ENCODE measurements at regions not wholly inside any gene's neighbourhood (a gene's known extent, or its start where the extent isn't known, plus 50 kb on each side); places are given as distances from the start of the nearest gene placed in this dataset.
"Not testable (repeated sequence)": the region's sequence is repeated elsewhere in the genome, so short reads cannot be mapped to it uniquely, and the experiment has no call there.

DNA sequence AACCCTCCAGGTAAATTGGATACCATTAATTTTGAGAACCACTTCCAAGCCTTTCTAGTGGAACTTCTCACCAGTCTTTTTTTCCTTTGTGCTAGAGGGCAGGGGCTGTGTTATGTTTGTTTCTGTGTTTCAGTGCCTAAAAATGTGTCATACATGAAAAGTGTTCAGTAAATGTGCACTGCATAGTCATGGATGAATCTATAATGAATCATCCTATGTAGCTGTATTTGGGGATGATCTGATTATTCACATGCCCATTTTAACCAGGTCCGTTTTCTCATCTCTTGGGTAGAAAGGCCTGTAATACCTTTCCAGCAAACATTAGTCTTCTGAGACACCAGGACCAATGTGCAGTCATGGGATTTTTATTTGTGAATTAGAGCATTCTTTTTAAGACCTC, 583.0 kb upstream of the GOLIM4 start:
- DNase-seq (ENCODE audit: extremely low read depth, low read depth, low spot score) = no peak

DNA sequence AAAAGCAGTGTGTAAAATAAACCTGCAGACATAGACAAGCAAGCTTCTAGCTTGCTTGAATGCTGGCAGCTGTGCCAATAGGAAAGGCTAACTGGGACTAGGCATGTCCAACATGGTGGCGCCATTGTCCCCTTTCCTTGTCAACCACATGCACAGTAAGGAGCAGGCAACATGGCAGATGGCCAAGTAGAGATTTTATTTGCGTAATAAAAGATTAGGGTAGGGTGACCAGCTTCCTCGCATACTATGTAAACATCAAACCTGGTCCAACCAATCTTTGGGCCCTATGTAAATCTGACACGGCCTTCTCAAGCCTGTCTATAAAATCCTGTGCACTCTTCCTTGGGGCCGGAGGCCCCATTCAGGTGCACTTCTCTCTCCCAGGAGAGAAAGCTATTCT, 575.4 kb upstream of the GOLIM4 start:
- DNase-seq (ENCODE audit: extremely low read depth, low read depth, low spot score) = no peak

DNA sequence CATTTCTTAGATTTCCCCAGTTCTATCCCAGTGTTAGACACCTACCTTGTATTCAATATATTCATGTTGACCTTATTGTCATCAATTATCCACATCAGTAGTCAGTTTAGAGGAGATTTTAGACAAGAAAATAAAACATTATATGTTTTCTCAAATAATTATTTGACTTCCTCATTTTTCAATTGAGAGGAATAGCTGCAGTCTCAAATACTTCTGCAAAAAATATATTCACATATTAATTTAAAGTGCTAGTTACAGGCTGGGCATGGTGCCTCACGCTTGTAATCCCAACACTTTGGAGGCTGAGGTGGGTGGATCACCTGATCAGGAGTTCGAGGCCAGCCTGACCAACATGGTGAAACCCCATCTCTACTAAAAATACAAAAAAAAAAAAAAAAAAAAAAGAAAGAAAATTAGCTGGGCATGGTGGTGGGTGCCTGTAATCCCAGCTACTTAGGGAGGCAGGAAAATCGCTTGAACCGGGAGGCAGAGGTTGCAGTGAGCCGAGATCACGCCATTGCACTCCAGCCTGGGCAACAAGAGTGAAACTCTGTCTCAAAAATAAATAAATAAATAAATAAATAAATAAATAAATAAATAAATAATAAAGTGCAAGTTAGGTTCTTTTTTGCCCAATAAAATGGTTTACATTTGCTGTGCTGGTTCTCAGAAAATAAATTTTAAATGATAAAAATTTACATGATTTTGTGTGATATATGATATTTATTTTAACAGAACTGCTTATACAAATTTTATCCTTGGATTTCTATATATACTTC, 565.3 kb upstream of the GOLIM4 start:
- not testable (repeated sequence) for DNase-seq (ENCODE audit: extremely low read depth, low read depth, low spot score)

DNA sequence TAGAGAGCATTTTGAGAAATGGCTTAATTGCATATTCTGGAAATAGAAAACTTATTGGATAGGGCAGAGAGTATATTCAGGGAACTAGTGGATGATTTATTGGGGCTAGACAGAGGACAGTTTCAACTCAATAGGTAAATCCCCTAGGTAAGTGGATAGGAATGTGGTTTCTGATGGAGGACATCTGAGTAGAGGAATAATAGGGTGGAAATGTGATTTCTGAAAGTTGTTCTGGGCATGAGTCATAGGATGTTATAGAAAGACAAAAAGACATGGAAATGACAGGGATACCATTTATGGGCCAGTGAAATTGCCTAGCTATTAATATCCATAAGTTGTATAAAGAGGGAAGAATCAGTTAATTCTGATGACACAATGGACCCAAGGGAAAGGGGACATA, 563.3 kb upstream of the GOLIM4 start:
- no peak for DNase-seq (ENCODE audit: extremely low read depth, low read depth, low spot score)

DNA sequence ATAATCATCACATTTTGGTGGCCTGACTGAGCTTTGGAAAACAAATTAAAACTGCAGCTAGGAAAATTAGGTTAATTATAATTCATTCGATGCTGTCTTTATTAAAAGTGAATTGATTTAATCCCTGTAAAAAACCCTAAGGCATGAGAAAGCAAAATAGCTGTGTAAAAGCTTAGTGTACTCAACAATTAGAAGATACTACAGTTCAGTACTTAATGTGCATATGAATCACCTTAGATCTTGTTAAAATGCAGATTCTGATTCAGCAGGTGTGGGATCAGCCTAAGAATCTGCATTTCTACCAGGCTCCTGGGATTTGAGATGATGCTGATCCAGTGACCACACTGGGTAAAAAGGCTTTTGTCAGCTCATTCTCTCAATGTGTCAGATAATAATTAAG, 559.9 kb upstream of the GOLIM4 start:
- no peak for DNase-seq (ENCODE audit: extremely low read depth, low read depth, low spot score)

DNA sequence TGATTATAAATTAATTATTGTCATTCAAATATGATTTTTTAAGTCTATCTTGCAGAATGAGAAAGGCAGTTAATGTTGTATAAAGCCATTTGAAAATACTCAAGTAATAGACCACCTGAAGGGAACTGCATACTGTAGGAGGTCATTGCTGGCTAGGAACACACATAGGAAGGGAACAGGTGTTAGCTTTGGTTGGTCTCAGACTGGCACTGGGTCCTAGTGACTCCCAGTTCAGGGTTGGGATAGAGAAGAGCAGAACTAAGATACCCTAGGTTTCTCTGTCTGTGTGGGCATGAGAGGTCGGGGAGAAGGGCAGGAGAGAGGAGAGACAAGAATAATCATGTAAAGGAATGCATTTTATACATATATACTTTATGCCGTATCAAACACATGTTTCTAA, 559.0 kb upstream of the GOLIM4 start:
- no peak for DNase-seq (ENCODE audit: extremely low read depth, low read depth, low spot score)

DNA sequence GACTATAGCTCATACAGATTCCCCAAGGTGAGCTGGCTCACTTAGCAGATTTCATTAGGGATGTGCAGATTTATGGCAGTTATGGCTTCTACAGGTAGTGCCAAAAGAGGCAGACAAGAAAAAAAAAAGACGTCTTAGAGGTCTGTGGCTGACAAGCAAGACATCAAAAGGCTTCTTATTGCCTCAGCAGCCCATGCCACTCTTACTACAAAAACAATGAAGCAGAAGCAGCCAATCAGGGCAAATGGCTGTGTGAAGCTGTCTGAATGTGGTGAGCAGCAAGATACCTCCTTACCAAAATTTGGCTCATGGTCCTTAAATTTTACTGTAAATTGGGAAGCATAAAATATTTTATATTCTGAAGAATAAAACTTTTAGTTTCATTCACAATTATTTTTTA, 557.5 kb upstream of the GOLIM4 start:
- no peak for DNase-seq (ENCODE audit: extremely low read depth, low read depth, low spot score)

DNA sequence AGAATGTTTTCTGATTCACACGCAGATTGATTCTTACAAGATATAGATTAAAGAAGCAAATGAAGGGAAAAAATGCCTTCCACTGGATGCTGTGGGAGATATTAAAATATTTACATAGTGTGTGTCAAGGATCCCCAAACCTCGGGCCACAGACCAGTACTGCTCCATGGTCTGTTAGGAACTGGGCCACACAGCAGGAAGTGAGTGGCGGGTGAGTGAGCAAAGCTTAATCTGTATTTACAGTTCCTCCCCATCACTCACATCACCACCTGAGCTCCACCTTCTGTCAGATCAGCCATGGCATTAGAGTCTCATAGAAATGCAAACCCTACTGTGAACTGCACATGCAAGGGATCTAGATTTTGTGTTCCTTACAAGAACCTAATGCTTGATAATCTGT, 552.6 kb upstream of the GOLIM4 start:
- no peak for DNase-seq (ENCODE audit: extremely low read depth, low read depth, low spot score)

DNA sequence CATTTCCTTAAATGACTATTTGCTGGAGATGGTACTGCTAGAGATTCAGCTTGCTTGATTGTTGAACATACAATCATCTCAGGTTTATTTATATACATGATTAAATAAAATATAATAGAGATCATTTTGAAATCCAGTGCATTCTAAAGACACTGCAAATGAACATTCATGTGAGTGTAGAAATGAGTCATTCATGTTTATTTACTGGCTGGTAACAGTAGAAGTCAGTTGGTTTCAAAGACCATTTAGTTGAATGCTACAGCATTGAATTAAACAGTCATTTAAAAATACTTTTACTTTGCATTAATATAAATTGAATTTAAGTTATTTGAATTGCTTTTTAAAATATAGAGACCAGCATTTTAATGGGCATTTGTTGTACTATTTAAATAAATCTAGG, 551.9 kb upstream of the GOLIM4 start:
- DNase-seq (ENCODE audit: extremely low read depth, low read depth, low spot score) = no peak

DNA sequence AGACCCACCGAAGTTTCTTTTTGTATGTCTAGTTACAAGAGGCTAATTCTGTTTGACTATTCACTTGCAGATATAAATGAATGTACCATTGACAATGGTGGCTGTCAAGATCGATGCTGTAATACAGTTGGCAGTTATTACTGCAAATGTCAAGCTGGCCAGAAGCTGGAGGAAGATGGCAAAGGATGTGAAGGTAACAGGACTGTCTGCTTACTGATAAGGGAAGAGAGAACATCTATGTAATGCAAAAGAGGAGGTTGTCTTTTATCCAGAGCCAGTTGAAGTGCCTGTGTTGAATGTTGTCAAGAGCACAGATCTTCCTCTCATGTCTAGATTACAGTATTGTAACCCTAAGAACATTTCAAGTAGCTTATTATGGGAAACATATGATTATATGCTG, 549.5 kb upstream of the GOLIM4 start:
- DNase-seq (ENCODE audit: extremely low read depth, low read depth, low spot score) = no peak

DNA sequence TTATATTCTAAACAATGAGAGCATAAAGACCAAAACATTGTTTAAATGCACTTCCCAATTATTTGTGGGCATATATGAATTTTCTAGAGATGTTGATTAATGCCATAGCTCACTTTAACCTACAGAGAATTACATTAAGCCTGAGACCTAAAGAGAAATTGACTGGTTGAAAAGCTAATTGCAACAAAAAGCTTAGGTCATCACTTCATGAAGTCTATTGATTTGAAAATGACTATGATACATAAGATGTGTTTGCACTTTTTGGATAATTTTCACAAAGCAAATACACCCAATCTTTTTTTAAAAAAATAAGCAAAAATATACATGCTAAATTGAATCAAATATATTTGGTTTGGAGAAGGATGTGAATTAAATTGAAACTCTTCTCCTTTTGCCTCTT, 532.8 kb upstream of the GOLIM4 start:
- DNase-seq (ENCODE audit: extremely low read depth, low read depth, low spot score) = no peak

DNA sequence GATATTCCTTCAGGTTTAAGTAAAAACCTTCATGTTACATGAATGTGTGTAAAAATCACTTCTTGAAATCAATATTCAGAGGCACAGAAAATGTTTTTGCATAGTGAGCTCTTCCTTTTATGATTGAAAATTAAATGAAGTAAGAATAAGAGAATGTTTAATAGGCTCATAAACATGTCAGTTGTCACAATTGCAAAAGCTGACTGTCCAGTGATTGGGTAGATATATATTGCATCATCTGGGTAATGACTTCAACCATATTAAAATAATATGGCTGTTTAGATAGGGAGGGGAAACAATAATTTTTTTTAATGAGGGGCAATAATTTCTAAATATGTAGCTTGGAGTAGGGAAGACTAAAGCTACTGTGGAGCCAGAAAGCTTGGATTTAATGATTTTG, 529.8 kb upstream of the GOLIM4 start:
- no peak for DNase-seq (ENCODE audit: extremely low read depth, low read depth, low spot score)

DNA sequence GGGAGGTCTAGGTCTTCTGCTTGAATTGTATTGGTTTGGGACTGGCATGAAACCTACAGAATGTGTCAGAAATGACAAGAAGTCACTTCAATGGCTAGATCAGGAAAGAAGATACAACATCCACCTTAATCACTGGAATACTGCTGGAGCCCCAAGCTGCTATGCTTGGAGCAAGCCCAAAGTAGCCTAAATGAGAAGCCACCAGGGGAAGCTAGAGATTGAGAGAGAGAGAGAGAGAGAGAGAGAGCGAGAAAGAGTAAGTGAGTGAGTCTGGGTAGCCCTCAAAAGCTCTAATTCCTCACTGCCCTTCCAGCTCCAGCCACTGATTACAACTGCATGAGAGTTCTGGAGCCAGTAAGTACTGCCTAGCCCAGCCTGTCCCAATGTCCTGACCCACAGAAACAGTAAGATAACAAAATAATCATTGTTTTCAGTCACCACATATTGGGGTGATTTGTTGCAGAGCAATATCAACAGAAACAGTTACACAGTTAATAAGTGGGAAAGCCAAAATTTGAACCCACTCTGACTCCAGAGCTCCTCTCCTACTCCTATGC, 529.2 kb upstream of the GOLIM4 start:
- DNase-seq (ENCODE audit: extremely low read depth, low read depth, low spot score) = no peak

DNA sequence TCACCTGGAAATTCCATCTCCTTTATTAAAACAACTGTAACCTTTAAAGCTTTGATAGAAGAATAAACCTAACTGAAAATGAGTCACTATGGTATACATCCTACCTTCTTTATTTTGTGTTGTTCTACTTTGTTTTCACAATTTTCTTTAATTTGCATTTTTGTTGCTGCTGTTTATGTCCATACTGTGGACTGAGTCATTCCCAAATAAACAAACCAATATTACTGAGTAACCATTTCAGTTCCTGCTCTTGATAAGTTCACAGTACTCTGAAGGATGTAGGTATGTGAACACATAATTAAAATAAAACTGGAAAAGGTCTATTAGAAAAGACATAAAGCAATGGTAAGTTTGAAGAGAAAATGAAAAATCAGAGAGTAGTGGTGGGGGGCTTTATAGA, 528.5 kb upstream of the GOLIM4 start:
- no peak for DNase-seq (ENCODE audit: extremely low read depth, low read depth, low spot score)

DNA sequence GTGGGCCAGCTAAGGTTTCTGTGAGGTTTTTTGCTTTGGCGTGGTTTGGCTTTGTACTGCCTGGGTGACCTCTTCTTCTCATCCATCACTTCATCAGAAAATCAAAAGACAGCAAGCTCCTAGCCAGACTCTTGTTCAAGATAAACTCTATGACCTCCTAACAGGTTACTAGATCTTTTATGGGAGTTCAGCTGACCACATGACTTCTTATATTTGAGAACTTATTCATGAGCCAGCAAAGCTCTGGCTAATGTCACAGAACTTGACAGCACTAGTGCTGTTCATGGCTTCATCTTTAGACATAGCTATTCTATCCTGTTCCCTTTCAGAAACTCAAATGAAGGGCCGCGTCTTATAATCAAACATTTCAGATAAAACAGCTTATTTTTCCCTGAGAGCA, 527.1 kb upstream of the GOLIM4 start:
- DNase-seq (ENCODE audit: extremely low read depth, low read depth, low spot score) = no peak

DNA sequence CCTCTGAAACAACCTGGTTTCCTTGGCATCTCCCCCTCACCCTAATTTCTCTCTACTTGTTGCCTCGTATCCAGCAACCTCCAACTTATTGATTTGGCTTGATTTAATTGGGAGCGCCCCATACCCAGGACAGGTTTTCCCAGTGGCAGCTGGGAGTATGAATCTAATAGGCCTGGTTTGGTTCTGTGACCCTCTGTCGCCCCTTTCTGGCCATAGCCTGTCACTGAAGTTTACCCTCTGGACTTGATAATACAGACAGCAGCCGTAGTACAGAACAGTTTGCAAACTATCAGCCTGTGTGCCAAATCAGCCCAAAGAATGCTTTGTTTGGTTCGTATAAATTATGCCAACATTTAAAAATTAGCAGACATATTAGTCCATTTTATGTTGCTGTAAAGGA, 525.1 kb upstream of the GOLIM4 start:
- DNase-seq (ENCODE audit: extremely low read depth, low read depth, low spot score) = no peak

DNA sequence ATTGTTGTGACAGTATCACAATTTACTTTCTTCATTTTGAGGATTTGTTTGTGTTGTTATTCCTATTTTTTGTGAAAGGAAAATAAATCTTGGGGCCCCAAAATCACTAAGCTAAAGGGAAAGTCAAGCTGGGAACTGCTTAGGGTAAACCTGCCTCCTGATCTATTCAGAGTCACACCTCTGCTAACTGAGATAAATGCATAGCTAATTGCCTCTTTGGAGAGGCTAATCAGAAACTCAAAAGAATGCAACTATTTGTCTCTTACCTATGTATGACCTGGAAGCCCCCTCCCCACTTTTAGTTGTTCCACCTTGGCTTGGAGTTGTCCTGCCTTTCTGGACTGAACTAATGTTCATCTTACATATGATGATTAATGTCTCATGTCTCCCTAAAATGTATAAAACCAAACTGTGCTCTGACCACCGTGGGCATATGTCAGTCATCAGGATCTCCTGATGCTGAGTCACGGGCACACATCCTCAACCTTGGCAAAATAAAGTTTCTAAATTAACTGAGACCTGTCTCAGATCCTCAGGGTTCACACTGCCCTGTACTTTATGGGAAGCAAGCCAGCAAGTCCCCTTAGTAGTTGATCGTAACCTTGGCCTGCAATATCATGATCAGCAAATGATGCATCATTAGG, 523.2 kb upstream of the GOLIM4 start:
- DNase-seq (ENCODE audit: extremely low read depth, low read depth, low spot score) = no peak

DNA sequence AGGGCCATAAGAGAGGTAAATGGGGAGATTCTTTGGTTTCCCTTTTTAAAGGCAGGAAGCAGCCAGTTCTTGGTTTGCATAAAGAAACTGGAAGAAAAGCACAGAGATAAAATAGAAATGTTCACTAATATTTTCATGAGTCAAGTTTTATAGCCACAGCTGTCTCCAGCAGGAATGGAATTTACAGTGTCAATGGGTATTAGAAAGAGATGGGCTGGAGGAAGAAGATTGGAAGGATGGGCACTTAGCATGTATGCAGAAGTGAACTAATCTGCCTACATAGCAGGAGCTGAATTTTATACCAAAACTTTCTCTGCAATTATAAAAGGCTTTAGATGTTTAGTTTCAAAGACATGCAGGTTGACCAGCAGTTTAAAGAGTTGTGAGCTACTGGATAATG, 521.9 kb upstream of the GOLIM4 start:
- DNase-seq (ENCODE audit: extremely low read depth, low read depth, low spot score) = no peak

DNA sequence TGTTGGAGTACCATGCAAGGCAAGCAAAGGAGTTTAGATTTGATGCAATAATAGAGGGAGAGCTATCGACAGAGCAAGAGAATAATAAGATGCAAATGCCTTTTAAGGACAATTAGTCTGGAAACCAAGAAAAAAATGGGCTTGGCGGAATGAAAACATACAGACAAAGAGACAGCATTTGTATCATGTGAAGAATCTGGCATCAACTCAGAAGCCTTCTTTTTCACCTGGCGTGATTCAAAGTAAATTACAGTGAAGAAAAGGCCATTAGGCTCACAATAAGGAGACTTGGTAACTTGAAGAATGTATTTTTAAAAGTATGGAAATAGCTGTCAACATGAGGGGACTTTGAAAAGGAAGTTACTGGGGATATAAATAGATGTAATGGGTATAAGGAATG, 521.2 kb upstream of the GOLIM4 start:
- DNase-seq (ENCODE audit: extremely low read depth, low read depth, low spot score) = no peak

DNA sequence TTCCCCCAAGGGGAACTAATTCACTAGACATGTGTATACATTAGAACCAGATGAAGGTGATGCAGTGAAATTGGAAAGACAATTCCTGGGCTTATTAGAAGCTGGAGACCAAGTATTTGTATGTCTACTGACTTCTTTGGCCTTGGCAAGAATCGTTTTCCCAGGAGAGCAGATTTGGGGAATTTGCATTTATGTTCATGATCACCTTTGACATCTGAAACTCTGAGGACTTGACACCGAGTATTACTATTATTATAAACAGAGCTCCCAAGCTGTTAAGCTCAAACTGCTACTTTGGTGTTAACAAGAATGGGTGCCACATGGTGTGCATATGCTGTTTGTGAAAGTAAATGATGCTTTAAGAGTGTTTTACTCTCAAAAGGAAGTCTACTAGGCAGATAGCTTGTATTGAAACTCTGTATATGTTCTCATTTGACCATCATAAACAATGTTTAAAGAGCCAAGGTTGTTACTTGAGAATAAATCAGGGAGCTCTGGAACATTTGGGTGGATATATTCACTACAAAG, 519.8 kb upstream of the GOLIM4 start:
- DNase-seq (ENCODE audit: extremely low read depth, low read depth, low spot score) = no peak

DNA sequence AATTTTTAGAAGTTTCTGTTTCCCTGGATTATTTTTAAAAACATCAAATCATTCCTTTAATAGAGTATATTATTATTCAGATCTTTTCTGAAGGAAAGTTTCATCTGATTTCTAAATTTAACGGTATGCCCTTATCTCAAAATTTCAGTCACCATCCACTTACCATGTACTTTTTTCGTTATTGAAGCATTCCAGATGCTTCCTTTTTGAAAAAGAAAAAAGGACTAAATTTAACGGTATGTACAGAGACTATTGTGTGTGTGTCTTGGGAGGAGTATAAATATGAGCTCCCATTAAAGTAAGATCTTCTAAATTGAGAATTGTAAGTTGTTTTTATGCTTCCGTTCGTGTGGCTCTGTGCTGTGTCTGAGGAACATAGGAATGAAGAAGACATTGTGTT, 517.4 kb upstream of the GOLIM4 start:
- no peak for DNase-seq (ENCODE audit: extremely low read depth, low read depth, low spot score)

DNA sequence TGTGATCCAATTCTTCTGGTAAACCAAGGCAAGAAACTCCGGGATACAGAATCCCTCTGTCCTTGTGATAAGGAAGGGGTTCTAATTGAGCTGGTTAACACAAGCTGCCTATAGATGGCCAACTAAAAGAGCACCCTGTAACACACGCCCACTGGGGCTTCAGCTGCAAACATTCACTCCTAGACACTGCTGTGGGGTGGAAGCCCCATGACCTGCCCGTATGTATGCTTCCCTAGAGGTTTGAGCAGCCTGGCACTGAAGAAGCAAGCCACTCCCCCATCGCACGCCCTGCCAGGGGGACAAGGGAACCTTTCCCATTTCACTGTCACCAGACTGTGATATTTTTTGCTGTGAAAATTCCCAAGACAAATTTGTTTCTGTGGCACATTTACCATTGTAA, 516.9 kb upstream of the GOLIM4 start:
- DNase-seq (ENCODE audit: extremely low read depth, low read depth, low spot score) = no peak
